ENCODE measurements at regions not wholly inside any gene's neighbourhood (a gene's known extent, or its start where the extent isn't known, plus 50 kb on each side); places are given as distances from the start of the nearest gene placed in this dataset.

GRCh38 chr2:212713681-212714080, 175.1 kb upstream of the ERBB4 start:
- intact Hi-C loops (cut with micrococcal nuclease; ENCODE audit: unreplicated experiment): no loop called here
- Histone ChIP-seq H3K4me1 (ENCODE audit: insufficient read depth, low read length, poor library complexity, severe bottlenecking) (no peaks in the 10 kb centered on the region), H3K79me2 (ENCODE audit: insufficient read depth, low read depth, low read length) (no peaks in the 10 kb centered on the region), H3K9me2 (ENCODE audit: insufficient read depth, low read length) (no peaks in the 10 kb centered on the region), H3K4me3 (ENCODE audit: low read depth, low read length, poor library complexity, severe bottlenecking) (no peak overlapping the region), H3K9me3 (ENCODE audit: low read length) (no peaks in the 10 kb centered on the region), H3K36me3 (ENCODE audit: insufficient read depth, low read length) (no peaks in the 10 kb centered on the region), H4K20me1 (ENCODE audit: insufficient read depth, low read length) (no peaks in the 10 kb centered on the region), H2AFZ (ENCODE audit: low read length) (no peak overlapping the region), H3K27ac (ENCODE audit: low read depth, low read length, poor library complexity, severe bottlenecking) (no peak overlapping the region), H3K4me2 (ENCODE audit: low read length) (no peak overlapping the region)
- TF ChIP-seq EZH2phosphoT487 (IDR thresholded peaks at IDR 0.05; ENCODE audit: borderline replicate concordance, low read depth, low read length) (no peak), CTCF (conservative IDR thresholded peaks at IDR 0.05; ENCODE audit: low read length) (no peak)
- DNase-seq (ENCODE audit: low spot score): no peak
- BruUV-seq (replicated peaks): no TSS peak
- ChIA-PET CTCF (ENCODE audit: unreplicated experiment) (no interaction called here), POLR2A (no interaction called here)

- H4K20me1 ChIP-seq (ENCODE audit: insufficient read depth, low read length): no peaks in the 10 kb centered on the region
- H3K36me3 ChIP-seq (ENCODE audit: insufficient read depth, low read length): no peaks in the 10 kb centered on the region
- BruUV-seq (replicated peaks): no TSS peak
- H3K4me1 ChIP-seq (ENCODE audit: insufficient read depth, low read length, poor library complexity, severe bottlenecking): no peaks in the 10 kb centered on the region
- POLR2A ChIA-PET: interaction anchor here (0.6 kb wide), 1 partner anchor 48 kb away, joined by 3 read pairs; no protein-coding TSS in a partner anchor
- H2AFZ ChIP-seq (ENCODE audit: low read length): no peak overlapping the region
- intact Hi-C loops (cut with micrococcal nuclease; ENCODE audit: unreplicated experiment): no loop called here
- H3K9me2 ChIP-seq (ENCODE audit: insufficient read depth, low read length): no peaks in the 10 kb centered on the region
- DNase-seq (ENCODE audit: low spot score): no peak
- H3K27ac ChIP-seq (ENCODE audit: low read depth, low read length, poor library complexity, severe bottlenecking): no peak overlapping the region
- H3K79me2 ChIP-seq (ENCODE audit: insufficient read depth, low read depth, low read length): no peaks in the 10 kb centered on the region
- CTCF ChIA-PET (ENCODE audit: unreplicated experiment): no interaction called here
- H3K4me3 ChIP-seq (ENCODE audit: low read depth, low read length, poor library complexity, severe bottlenecking): no peak overlapping the region
- H3K9me3 ChIP-seq (ENCODE audit: low read length): no peaks in the 10 kb centered on the region
- no peak overlapping the region for H3K4me2 ChIP-seq (ENCODE audit: low read length)
- no peak for TF ChIP-seq EZH2phosphoT487 (IDR thresholded peaks at IDR 0.05; ENCODE audit: borderline replicate concordance, low read depth, low read length)
- TF ChIP-seq CTCF (conservative IDR thresholded peaks at IDR 0.05; ENCODE audit: low read length): no peak
Measured at GRCh38 chr2:212712991-212713390, 174.4 kb upstream of the ERBB4 start.

GRCh38 chr2:212712466-212712865, 173.9 kb upstream of the ERBB4 start:
- ChIA-PET CTCF (ENCODE audit: unreplicated experiment) (no interaction called here), POLR2A (interaction anchor here (0.6 kb wide), 1 partner anchor 48 kb away, joined by 3 read pairs; no protein-coding TSS in a partner anchor)
- Histone ChIP-seq H3K4me2 (ENCODE audit: low read length) (no peak overlapping the region), H3K4me1 (ENCODE audit: insufficient read depth, low read length, poor library complexity, severe bottlenecking) (no peaks in the 10 kb centered on the region), H3K36me3 (ENCODE audit: insufficient read depth, low read length) (no peaks in the 10 kb centered on the region), H3K9me3 (ENCODE audit: low read length) (no peaks in the 10 kb centered on the region), H2AFZ (ENCODE audit: low read length) (no peak overlapping the region), H3K27ac (ENCODE audit: low read depth, low read length, poor library complexity, severe bottlenecking) (no peak overlapping the region), H3K9me2 (ENCODE audit: insufficient read depth, low read length) (no peaks in the 10 kb centered on the region), H3K4me3 (ENCODE audit: low read depth, low read length, poor library complexity, severe bottlenecking) (no peak overlapping the region), H3K79me2 (ENCODE audit: insufficient read depth, low read depth, low read length) (no peaks in the 10 kb centered on the region), H4K20me1 (ENCODE audit: insufficient read depth, low read length) (no peaks in the 10 kb centered on the region)
- intact Hi-C loops (cut with micrococcal nuclease; ENCODE audit: unreplicated experiment): no loop called here
- BruUV-seq (replicated peaks): no TSS peak
- DNase-seq (ENCODE audit: low spot score): no peak
- no peak for TF ChIP-seq EZH2phosphoT487 (IDR thresholded peaks at IDR 0.05; ENCODE audit: borderline replicate concordance, low read depth, low read length)
- TF ChIP-seq CTCF (conservative IDR thresholded peaks at IDR 0.05; ENCODE audit: low read length): no peak
